ENCODE measurements at regions not wholly inside any gene's neighbourhood (a gene's known extent, or its start where the extent isn't known, plus 50 kb on each side); places are given as distances from the start of the nearest gene placed in this dataset.

GRCh38 chr4:45663003-45663402, 460.9 kb downstream of the GABRG1 start:
- TF ChIP-seq, protein P1, sequence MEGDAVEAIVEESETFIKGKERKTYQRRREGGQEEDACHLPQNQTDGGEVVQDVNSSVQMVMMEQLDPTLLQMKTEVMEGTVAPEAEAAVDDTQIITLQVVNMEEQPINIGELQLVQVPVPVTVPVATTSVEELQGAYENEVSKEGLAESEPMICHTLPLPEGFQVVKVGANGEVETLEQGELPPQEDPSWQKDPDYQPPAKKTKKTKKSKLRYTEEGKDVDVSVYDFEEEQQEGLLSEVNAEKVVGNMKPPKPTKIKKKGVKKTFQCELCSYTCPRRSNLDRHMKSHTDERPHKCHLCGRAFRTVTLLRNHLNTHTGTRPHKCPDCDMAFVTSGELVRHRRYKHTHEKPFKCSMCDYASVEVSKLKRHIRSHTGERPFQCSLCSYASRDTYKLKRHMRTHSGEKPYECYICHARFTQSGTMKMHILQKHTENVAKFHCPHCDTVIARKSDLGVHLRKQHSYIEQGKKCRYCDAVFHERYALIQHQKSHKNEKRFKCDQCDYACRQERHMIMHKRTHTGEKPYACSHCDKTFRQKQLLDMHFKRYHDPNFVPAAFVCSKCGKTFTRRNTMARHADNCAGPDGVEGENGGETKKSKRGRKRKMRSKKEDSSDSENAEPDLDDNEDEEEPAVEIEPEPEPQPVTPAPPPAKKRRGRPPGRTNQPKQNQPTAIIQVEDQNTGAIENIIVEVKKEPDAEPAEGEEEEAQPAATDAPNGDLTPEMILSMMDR (IDR thresholded peaks at IDR 0.05; ENCODE audit: extremely low read depth, missing control alignments), result no peak
- no peak for DNase-seq (ENCODE audit: low spot score)

GRCh38 chr4:45661893-45662292, 462.0 kb downstream of the GABRG1 start:
- TF ChIP-seq, protein P1 (IDR thresholded peaks at IDR 0.05; ENCODE audit: extremely low read depth, missing control alignments), result no peak
- DNase-seq (ENCODE audit: low spot score), result no peak

DNA sequence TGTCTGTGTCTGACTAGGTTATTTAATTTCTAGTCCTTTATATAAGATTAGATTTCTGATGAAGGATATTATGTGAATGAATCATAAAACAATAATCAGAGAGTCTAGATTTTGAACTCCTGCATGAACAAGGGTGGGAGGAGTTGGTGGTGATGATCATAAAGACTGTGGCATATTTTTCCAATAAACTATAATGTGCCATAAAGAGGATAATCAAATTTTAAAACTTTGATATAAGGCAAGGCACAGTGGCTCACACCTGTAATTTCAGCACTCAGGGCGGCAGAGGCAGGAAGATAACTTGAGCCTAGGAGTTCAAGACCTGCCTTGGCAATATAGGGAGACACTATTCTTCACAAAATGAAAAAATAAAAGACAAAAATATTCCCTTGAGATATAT, 473.3 kb downstream of the GABRG1 start:
- no peak for DNase-seq (ENCODE audit: low spot score)
- TF ChIP-seq, protein P1 (IDR thresholded peaks at IDR 0.05; ENCODE audit: extremely low read depth, missing control alignments), result no peak

DNA sequence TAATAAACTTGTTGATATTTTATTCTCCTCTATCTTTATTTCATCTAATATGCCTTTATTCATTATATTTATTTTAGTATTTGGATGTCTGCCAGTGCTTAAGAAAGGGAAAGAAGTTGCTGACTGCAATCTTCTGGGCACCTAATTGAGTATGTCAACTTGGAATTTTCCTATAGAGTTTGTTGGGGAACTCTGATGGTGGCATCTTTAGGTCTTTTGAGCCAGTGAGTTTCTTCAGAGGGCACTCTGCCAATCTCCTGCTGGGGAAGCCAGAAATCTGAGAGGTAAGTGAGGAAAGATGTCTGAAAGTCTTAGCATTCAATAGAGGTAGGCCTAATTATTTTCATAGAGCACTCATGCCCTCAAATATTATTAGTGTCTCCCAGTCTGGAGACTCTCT, 475.0 kb downstream of the GABRG1 start:
- DNase-seq (ENCODE audit: low spot score), result no peak
- TF ChIP-seq, protein P1 (IDR thresholded peaks at IDR 0.05; ENCODE audit: extremely low read depth, missing control alignments), result no peak

GRCh38 chr4:45647823-45648222, 476.0 kb downstream of the GABRG1 start:
- TF ChIP-seq, protein P1 (IDR thresholded peaks at IDR 0.05; ENCODE audit: extremely low read depth, missing control alignments), result no peak

GRCh38 chr4:45646885-45647590, 476.8 kb downstream of the GABRG1 start:
- TF ChIP-seq, protein P1 (IDR thresholded peaks at IDR 0.05; ENCODE audit: extremely low read depth, missing control alignments), result no peak

More at GRCh38 chr4:45647823-45648222, 476.0 kb downstream of the GABRG1 start:
- DNase-seq (ENCODE audit: low spot score), result no peak

GRCh38 chr4:45640281-45640680, 483.6 kb downstream of the GABRG1 start:
- no peak for DNase-seq (ENCODE audit: low spot score)
- TF ChIP-seq, protein P1 (IDR thresholded peaks at IDR 0.05; ENCODE audit: extremely low read depth, missing control alignments), result no peak

More at GRCh38 chr4:45646885-45647590, 476.8 kb downstream of the GABRG1 start:
- no peak for DNase-seq (ENCODE audit: low spot score)
